ENCODE measurements at regions not wholly inside any gene's neighbourhood (a gene's known extent, or its start where the extent isn't known, plus 50 kb on each side); places are given as distances from the start of the nearest gene placed in this dataset.

- TF ChIP-seq CTCF (IDR thresholded peaks at IDR 0.05) (no peak), POLR2A (IDR thresholded peaks at IDR 0.05) (no peak), POLR2AphosphoS5 (IDR thresholded peaks at IDR 0.05) (no peak)
Observed at GRCh38 chr22:44554411-44554810, 56.4 kb upstream of the RTL6 start.

Data from transverse colon (tissue), 4 donors.